ENCODE measurements at regions not wholly inside any gene's neighbourhood (a gene's known extent, or its start where the extent isn't known, plus 50 kb on each side); places are given as distances from the start of the nearest gene placed in this dataset.

GRCh38 chr6:71157345-71157744, 131.3 kb upstream of the OGFRL1 start:
- no peak for TF ChIP-seq CTCF (IDR thresholded peaks at IDR 0.05; ENCODE audit: low read depth, low read length, poor library complexity, severe bottlenecking)
- no peak for TF ChIP-seq EZH2phosphoT487 (IDR thresholded peaks at IDR 0.05; ENCODE audit: borderline replicate concordance, low read length)
